Karpas-422 (cell line): ENCODE measurements at regions not wholly inside any gene's neighbourhood (a gene's known extent, or its start where the extent isn't known, plus 50 kb on each side); places are given as distances from the start of the nearest gene placed in this dataset.
"Not testable (repeated sequence)": the region's sequence is repeated elsewhere in the genome, so short reads cannot be mapped to it uniquely, and the experiment has no call there.

Experiments
- DNase-seq: peaks from one replicate; pipeline ENCODE4 v3.0.0-alpha.2; 2015
- H2AFZ ChIP-seq: fragments of 200-600 bp; sonication (generic); 2 replicates; pipeline ENCODE4 v1.6.1; 2014; ENCODE audit warnings: antibody characterized with exemption, low read length, mixed read lengths
- H3K27ac ChIP-seq: fragments of 200-600 bp; sonication (generic); 2 replicates; pipeline ENCODE4 v1.5.1; 2014; ENCODE audit warnings: mild to moderate bottlenecking, low read length, moderate library complexity
- H3K27me3 ChIP-seq: fragments of 200-600 bp; sonication (generic); 2 replicates; pipeline ENCODE4 v1.6.1; 2014; ENCODE audit warnings: low read length, mixed read lengths
- H3K36me3 ChIP-seq: fragments of 200-600 bp; sonication (generic); 2 replicates; pipeline ENCODE4 v1.6.1; 2014; ENCODE audit warnings: low read length, mixed read lengths; ENCODE audit not compliant: insufficient read depth
- H3K4me1 ChIP-seq: fragments of 200-600 bp; sonication (generic); 2 replicates; pipeline ENCODE4 v1.6.1; 2014; ENCODE audit warnings: mild to moderate bottlenecking, low read length, mixed read lengths
- H3K4me2 ChIP-seq: fragments of 200-600 bp; sonication (generic); 2 replicates; pipeline ENCODE4 v1.6.1; 2014; ENCODE audit warnings: low read length, low read depth, mild to moderate bottlenecking; ENCODE audit not compliant: poor library complexity, severe bottlenecking
- H3K4me3 ChIP-seq: fragments of 200-600 bp; sonication (generic); 2 replicates; pipeline ENCODE4 v1.5.1; 2014; ENCODE audit warnings: mild to moderate bottlenecking, antibody characterized with exemption, low read length, mixed read lengths
- H3K79me2 ChIP-seq: fragments of 200-600 bp; sonication (generic); 2 replicates; pipeline ENCODE4 v1.6.1; 2014; ENCODE audit warnings: mild to moderate bottlenecking, low read length, mixed read lengths
- H3K9ac ChIP-seq: fragments of 200-600 bp; sonication (generic); 2 replicates; pipeline ENCODE4 v1.6.0; 2014; ENCODE audit warnings: low read length
- H3K9me2 ChIP-seq: fragments of 200-600 bp; sonication (generic), shearing (Covaris generic); replicated peaks from 2 replicates; pipeline ENCODE4 v1.6.0; 2014; ENCODE audit warnings: mild to moderate bottlenecking, low read length, moderate library complexity; ENCODE audit not compliant: insufficient read depth
- H3K9me3 ChIP-seq: fragments of 300-700, 200-600 bp; sonication (generic); 2 replicates; pipeline ENCODE4 v1.6.1; 2014; ENCODE audit warnings: low read length, mixed read lengths
- H4K20me1 ChIP-seq: fragments of 200-600 bp; sonication (generic); 2 replicates; pipeline ENCODE4 v1.6.1; 2014; ENCODE audit warnings: mild to moderate bottlenecking, antibody characterized with exemption, low read length, low read depth; ENCODE audit not compliant: insufficient read depth

DNA sequence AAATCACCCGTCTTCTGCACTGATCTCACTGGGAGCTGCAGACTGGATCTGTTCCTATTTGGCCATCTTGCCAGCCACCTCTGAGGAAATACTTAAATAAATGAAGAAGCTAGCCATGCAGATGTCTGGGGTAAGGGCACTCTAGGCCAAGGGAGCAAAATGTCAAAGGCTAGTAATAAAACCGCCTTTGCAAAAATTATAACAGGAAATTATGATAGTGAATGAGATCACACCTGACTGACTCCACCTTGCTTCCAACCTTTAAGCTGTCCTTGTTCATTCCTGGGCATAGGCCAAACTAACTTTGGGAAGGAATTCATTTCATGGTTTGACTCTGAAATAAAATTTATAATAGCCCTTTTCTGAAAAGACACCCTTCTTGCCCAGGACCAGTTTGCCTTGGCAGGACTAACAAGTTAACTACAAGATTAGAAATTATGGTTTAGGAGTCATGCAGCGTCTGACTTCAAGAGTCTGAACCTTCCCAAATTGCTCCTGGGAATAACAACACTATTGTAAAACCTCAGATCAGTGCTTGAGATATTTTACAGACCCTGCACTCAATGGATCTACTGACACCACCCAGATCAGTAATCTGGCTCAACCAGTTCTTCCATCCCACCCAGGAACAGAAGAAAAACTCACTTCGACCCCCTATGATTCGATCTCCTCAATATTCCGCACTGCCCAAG is 246.9 kb upstream of the HDX start:
- H4K20me1 ChIP-seq: no peaks in the 10 kb centered on the region
- H2AFZ ChIP-seq: no peak overlapping the region
- H3K4me1 ChIP-seq: no peaks in the 10 kb centered on the region; the same call in 1 of the 2 replicates
- H3K4me2 ChIP-seq: no peak overlapping the region
- H3K79me2 ChIP-seq: no peaks in the 10 kb centered on the region
- H3K27ac ChIP-seq: no peak overlapping the region
- no peak for DNase-seq
- no peaks in the 10 kb centered on the region for H3K9me3 ChIP-seq
- H3K27me3 ChIP-seq: no peaks in the 10 kb centered on the region
- no peak overlapping the region for H3K4me3 ChIP-seq
- H3K9ac ChIP-seq: no peak overlapping the region
- H3K9me2 ChIP-seq: no peaks in the 10 kb centered on the region
- no peaks in the 10 kb centered on the region for H3K36me3 ChIP-seq

DNA sequence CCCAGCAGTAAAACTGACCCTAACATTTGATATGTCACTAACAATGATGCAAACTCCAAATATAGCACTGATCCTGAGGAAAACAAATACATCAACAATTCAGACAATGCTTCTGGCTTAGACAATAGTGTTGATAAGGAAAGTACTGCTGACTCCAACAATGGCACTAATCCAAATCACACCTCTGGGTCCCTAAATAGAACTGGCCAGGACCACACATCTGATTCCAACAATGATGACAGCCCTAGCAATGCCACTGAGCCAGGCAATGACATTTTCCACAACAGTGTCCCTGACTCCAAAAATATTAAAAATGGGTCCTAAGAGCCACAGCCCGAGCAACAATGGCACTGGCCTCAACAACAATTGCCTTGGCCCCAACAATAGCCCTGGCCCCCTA is 243.1 kb upstream of the APOOL start:
- H3K4me1 ChIP-seq: no peaks in the 10 kb centered on the region
- no peak overlapping the region for H3K4me3 ChIP-seq
- no peaks in the 10 kb centered on the region for H3K36me3 ChIP-seq
- H4K20me1 ChIP-seq: no peaks in the 10 kb centered on the region
- no peaks in the 10 kb centered on the region for H3K9me2 ChIP-seq
- no peak overlapping the region for H3K4me2 ChIP-seq
- no peaks in the 10 kb centered on the region for H3K9me3 ChIP-seq
- H2AFZ ChIP-seq: no peak overlapping the region
- no peak overlapping the region for H3K27ac ChIP-seq
- no peaks in the 10 kb centered on the region for H3K27me3 ChIP-seq
- H3K79me2 ChIP-seq: no peaks in the 10 kb centered on the region
- no peak for DNase-seq
- no peak overlapping the region for H3K9ac ChIP-seq

DNA sequence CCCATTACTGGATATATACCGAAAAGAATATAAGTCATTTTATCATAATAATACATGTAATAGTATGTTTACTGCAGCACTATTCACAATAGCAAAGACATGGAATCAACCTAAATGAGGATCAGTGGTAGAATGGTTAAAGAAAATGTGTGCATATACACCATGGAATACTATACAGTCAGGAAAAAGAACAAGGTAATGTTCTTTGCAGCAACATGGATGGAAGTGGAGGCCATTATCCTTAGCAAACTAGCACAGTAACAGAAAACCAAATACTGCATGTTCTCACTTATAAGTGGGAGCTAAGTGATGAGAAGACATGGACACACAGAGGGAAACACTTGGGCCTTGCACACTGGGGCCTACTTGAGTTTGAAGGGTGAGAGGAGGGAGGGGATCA is 207.4 kb upstream of the APOOL start:
- H3K9me2 ChIP-seq: no peaks in the 10 kb centered on the region
- no peak overlapping the region for H2AFZ ChIP-seq
- H3K9ac ChIP-seq: no peak overlapping the region
- H4K20me1 ChIP-seq: no peaks in the 10 kb centered on the region
- no peak overlapping the region for H3K4me2 ChIP-seq
- no peak overlapping the region for H3K27ac ChIP-seq
- no peak for DNase-seq
- no peaks in the 10 kb centered on the region for H3K4me1 ChIP-seq
- H3K27me3 ChIP-seq: no peaks in the 10 kb centered on the region
- H3K4me3 ChIP-seq: no peak overlapping the region
- H3K36me3 ChIP-seq: no peaks in the 10 kb centered on the region
- H3K79me2 ChIP-seq: no peaks in the 10 kb centered on the region
- no peaks in the 10 kb centered on the region for H3K9me3 ChIP-seq

DNA sequence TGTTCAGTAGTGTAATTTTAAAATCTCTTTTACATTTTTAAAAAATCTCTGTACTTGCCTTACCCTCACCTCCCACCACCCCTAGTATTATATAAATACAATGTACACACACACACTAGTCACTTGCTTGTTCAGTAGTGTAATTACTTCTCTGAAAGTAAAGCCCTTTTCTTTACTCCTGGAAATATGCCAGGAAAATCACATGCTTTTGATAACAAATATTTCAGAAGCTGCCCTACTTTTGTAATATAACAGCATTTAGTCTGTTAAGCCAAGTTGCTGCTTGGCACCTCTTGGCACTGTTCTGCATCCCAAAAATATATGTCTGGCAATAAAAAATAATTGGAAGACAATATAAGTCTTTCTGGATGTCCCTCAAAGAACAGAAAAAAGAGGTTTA is 172.8 kb upstream of the APOOL start:
- H3K36me3 ChIP-seq: no peaks in the 10 kb centered on the region
- H3K79me2 ChIP-seq: no peaks in the 10 kb centered on the region
- no peak overlapping the region for H2AFZ ChIP-seq
- H3K9ac ChIP-seq: no peak overlapping the region
- H4K20me1 ChIP-seq: no peaks in the 10 kb centered on the region
- H3K27me3 ChIP-seq: no peaks in the 10 kb centered on the region
- no peak overlapping the region for H3K4me2 ChIP-seq
- H3K4me1 ChIP-seq: no peaks in the 10 kb centered on the region
- H3K9me2 ChIP-seq: no peaks in the 10 kb centered on the region
- no peak overlapping the region for H3K27ac ChIP-seq
- no peak overlapping the region for H3K4me3 ChIP-seq
- no peak for DNase-seq
- H3K9me3 ChIP-seq: peaks cover 12% of the 10 kb centered on the region; the same call in 1 of the 2 replicates

GRCh38 chrX:84846541-84846940 is 157.1 kb upstream of the APOOL start:
- not testable (repeated sequence) for H3K9me3 ChIP-seq, H3K9me2 ChIP-seq, DNase-seq, H3K36me3 ChIP-seq, H3K4me1 ChIP-seq, H3K9ac ChIP-seq, H4K20me1 ChIP-seq, H3K79me2 ChIP-seq, H3K4me3 ChIP-seq, H3K27me3 ChIP-seq, H3K4me2 ChIP-seq, H2AFZ ChIP-seq, H3K27ac ChIP-seq

DNA sequence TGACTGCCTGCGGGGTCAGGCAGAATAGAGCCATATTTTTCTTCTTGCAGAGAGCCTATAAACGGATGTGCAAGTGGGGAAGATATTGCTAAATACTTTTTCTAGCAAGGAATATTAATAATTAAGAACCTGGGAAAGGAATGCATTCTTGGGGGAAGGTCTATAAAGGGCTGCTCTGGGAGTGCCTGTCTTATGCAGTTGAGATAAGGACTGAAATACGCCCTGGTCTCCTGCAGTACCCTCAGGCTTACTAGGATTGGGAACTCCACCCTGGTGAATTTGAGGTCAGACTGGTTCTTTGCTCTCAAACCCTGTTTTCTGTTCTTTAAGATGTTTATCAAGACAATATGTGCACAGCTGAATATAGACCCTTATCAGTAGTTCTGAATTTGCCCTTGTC is 152.5 kb upstream of the APOOL start:
- not testable (repeated sequence) for H3K36me3 ChIP-seq, H3K79me2 ChIP-seq, H3K4me3 ChIP-seq, H3K4me1 ChIP-seq, DNase-seq, H3K27me3 ChIP-seq, H3K27ac ChIP-seq, H3K4me2 ChIP-seq, H3K9ac ChIP-seq, H4K20me1 ChIP-seq, H3K9me2 ChIP-seq, H2AFZ ChIP-seq, H3K9me3 ChIP-seq

DNA sequence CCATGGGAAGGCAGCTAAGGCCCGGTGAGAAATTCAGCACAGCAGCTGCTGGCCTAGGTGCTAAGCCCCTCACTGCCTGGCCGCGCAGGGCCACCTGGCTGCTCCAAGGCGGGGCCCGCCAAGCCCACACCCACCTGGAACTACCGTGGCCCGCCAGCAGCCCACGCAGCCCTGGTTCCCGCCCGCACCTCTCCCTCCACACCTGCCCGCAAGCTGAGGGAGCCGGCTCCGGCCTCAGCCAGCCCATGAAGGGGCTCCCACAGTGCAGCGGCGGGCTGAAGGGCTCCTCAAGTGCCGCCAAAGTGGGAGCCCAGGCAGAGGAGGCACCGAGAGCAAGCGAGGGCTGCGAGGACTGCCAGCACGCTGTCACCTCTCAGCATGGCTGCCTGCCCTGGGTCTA is 146.9 kb upstream of the APOOL start:
- H2AFZ ChIP-seq, H3K9me2 ChIP-seq, H3K27ac ChIP-seq, H3K27me3 ChIP-seq, H3K4me2 ChIP-seq, H3K36me3 ChIP-seq, H3K4me3 ChIP-seq, H3K9ac ChIP-seq, H4K20me1 ChIP-seq, H3K9me3 ChIP-seq, H3K79me2 ChIP-seq, H3K4me1 ChIP-seq, DNase-seq: not testable (repeated sequence)

- H3K9me2 ChIP-seq, H3K79me2 ChIP-seq, H3K4me1 ChIP-seq, H3K27ac ChIP-seq, H3K9ac ChIP-seq, H4K20me1 ChIP-seq, DNase-seq, H2AFZ ChIP-seq, H3K27me3 ChIP-seq, H3K9me3 ChIP-seq, H3K4me2 ChIP-seq, H3K36me3 ChIP-seq, H3K4me3 ChIP-seq: not testable (repeated sequence)
Measured at GRCh38 chrX:84858771-84859170, 144.9 kb upstream of the APOOL start.

DNA sequence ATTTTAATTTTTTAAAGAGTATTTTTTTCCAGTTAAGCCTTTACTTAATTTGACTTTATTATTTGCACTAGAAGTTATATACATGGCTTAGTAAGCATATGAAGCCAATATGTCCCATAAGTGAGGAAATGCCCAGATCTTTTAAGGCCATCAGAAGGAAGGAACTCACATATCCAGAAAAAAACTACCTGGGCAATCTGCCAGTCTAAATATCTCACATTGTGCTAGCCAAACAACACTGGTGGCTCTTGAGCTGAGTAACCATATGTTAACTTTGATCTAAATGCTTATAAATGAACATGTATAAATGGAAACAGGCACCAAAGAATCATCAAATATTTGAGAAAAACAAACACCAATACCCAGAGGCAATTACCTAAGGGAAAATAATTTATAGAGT is 138.6 kb upstream of the APOOL start:
- H3K36me3 ChIP-seq: no peaks in the 10 kb centered on the region
- no peak overlapping the region for H2AFZ ChIP-seq
- no peak overlapping the region for H3K27ac ChIP-seq
- H3K27me3 ChIP-seq: no peaks in the 10 kb centered on the region
- H4K20me1 ChIP-seq: no peaks in the 10 kb centered on the region
- no peak overlapping the region for H3K4me2 ChIP-seq
- H3K4me3 ChIP-seq: no peak overlapping the region
- no peaks in the 10 kb centered on the region for H3K4me1 ChIP-seq
- no peak overlapping the region for H3K9ac ChIP-seq
- no peaks in the 10 kb centered on the region for H3K9me2 ChIP-seq
- no peaks in the 10 kb centered on the region for H3K9me3 ChIP-seq
- H3K79me2 ChIP-seq: no peaks in the 10 kb centered on the region
- no peak for DNase-seq
